ENCODE measurements at regions not wholly inside any gene's neighbourhood (a gene's known extent, or its start where the extent isn't known, plus 50 kb on each side); places are given as distances from the start of the nearest gene placed in this dataset.

DNA sequence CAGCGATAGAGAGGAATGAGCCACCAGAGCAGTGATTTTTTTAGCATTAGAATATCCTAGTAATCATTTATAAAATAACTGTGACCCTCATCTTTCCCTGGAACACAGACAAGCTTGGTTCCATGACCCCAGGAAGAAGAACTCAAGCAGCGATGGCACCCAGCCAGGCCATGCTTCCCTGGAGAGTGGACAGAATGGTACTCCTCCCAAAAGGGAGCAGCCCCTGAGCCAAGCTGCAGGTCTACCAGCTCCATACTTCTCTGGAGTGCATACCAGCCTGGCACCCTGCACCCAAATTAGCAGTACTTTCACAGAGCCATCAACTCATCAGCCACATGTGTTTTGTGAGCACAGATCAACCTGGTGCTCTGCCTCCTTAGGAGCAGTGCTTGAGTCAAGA is 310.9 kb upstream of the PCDH10 start:
- Mint-ChIP-seq H3K27me3 (no peaks in the 10 kb centered on the region), H3K4me3 (no peak overlapping the region), H3K4me1 (no peaks in the 10 kb centered on the region), H3K36me3 (no peaks in the 10 kb centered on the region), H3K9me3 (peaks cover 12 to 13% of the 10 kb centered on the region in 2 donors), H3K27ac (no peak overlapping the region)
- ATAC-seq (replicated peaks): no peak
- DNase-seq: no peak

GRCh38 chr4:132839070-132839469 is 310.0 kb upstream of the PCDH10 start:
- DNase-seq (no peak), ATAC-seq (replicated peaks) (no peak)
- Mint-ChIP-seq H3K27me3 (no peaks in the 10 kb centered on the region), H3K4me1 (no peaks in the 10 kb centered on the region), H3K4me3 (no peak overlapping the region), H3K27ac (no peak overlapping the region), H3K36me3 (no peaks in the 10 kb centered on the region), H3K9me3 (peaks cover 12 to 13% of the 10 kb centered on the region in 2 donors)

DNA sequence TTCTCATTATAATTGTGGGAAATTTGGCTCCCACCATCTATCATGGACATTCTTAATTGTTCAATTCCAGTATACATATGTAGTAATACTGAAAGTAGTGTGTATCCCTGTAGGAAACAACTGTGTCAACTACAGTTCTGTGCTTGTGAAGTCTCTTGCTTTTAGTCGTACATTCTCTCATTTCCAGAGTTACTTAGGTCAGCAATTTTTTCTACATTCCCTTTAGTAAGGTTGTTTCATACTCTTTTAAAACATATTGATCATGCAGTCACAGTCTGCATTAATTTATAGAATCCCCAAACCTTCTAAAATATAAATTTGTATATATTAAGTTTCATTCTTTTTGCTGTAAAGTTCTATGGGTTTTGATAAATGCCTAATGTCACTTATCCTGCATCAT is 289.2 kb upstream of the PCDH10 start:
- Mint-ChIP-seq H3K27me3 (no peaks in the 10 kb centered on the region), H3K4me1 (no peaks in the 10 kb centered on the region), H3K4me3 (no peak overlapping the region), H3K27ac (no peak overlapping the region), H3K36me3 (no peaks in the 10 kb centered on the region), H3K9me3 (peaks cover 0 to 3% of the 10 kb centered on the region in 2 donors)
- no peak for ATAC-seq (replicated peaks)
- no peak for DNase-seq

DNA sequence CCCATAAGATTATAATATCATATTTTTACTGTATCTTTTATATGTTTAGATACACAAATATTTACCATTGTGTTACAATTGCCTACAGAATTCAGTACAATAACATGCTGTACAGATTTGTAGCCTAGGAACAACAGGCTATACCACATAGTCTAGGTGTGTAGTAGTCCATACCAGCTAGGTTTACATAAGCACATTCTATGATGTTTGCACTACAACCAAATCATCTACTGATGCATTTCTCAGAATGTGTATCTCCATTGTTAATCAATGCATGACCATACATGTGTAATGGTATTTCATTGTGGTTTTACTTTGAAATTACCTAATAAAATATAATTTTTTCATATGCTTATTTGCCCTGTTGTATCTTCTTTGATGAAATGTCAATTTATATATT is 288.1 kb upstream of the PCDH10 start:
- no peak for DNase-seq
- peaks cover 0 to 3% of the 10 kb centered on the region in 2 donors for H3K9me3 Mint-ChIP-seq
- no peak overlapping the region for H3K4me3 Mint-ChIP-seq
- no peaks in the 10 kb centered on the region for H3K4me1 Mint-ChIP-seq
- no peaks in the 10 kb centered on the region for H3K36me3 Mint-ChIP-seq
- no peaks in the 10 kb centered on the region for H3K27me3 Mint-ChIP-seq
- H3K27ac Mint-ChIP-seq: no peak overlapping the region
- ATAC-seq (replicated peaks): no peak

DNA sequence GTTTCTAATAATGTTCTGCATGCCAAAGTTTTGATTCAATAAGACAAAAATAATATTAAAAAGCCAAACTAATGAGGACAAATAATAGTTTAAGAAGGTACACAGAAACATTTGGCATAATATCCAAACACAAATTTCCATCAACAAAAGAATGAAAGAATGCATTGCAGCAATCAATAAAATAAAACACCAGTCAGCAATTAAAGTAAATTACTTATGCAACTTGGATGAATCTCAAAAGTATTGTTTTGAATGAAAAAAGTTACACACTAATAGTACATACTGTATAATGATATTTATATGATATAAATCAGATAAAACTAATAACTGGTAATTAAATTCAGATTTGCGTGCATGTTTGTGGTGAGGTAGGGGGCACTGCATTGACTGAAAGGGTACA is 285.5 kb upstream of the PCDH10 start:
- Mint-ChIP-seq H3K9me3 (peaks cover 0 to 3% of the 10 kb centered on the region in 2 donors), H3K4me1 (no peaks in the 10 kb centered on the region), H3K36me3 (no peaks in the 10 kb centered on the region), H3K27ac (no peak overlapping the region), H3K27me3 (no peaks in the 10 kb centered on the region), H3K4me3 (no peak overlapping the region)
- no peak for DNase-seq
- no peak for ATAC-seq (replicated peaks)

- Mint-ChIP-seq H3K27ac (no peak overlapping the region), H3K9me3 (peaks cover 0 to 3% of the 10 kb centered on the region in 2 donors), H3K4me1 (no peaks in the 10 kb centered on the region), H3K36me3 (no peaks in the 10 kb centered on the region), H3K27me3 (no peaks in the 10 kb centered on the region), H3K4me3 (no peak overlapping the region)
- DNase-seq: no peak
- no peak for ATAC-seq (replicated peaks)
Observed at GRCh38 chr4:132865458-132865857, 283.6 kb upstream of the PCDH10 start.

GRCh38 chr4:132865922-132866321 is 283.2 kb upstream of the PCDH10 start:
- Mint-ChIP-seq H3K4me1 (no peaks in the 10 kb centered on the region), H3K4me3 (no peak overlapping the region)
- DNase-seq: no peak

DNA sequence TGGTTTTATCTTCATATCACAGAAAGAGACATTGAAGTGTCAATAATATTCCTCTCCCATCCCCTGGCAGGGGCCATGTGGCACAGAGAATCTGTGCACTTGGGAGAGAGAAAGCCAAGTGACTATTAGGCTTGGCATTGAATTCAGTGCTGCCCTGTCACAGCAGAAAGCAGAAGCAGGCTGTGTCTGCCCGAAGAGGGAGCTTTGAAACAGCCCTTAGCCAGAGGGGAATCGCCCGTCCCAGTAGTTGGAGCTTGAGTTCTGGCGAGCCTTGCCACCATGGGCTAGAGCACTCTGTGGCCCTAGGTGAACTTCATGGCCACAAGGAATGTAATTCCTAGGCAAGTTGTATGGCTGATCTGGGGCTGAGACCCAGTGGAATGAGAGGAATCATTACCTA is 282.5 kb upstream of the PCDH10 start:
- ATAC-seq (replicated peaks): no peak
- Mint-ChIP-seq H3K4me3 (no peak overlapping the region), H3K36me3 (no peaks in the 10 kb centered on the region), H3K4me1 (no peaks in the 10 kb centered on the region), H3K27ac (no peak overlapping the region), H3K9me3 (peaks cover 3 to 5% of the 10 kb centered on the region in 2 donors), H3K27me3 (no peaks in the 10 kb centered on the region)
- no peak for DNase-seq

More at GRCh38 chr4:132865922-132866321, 283.2 kb upstream of the PCDH10 start:
- Mint-ChIP-seq H3K9me3 (peaks cover 0 to 3% of the 10 kb centered on the region in 2 donors), H3K27me3 (no peaks in the 10 kb centered on the region), H3K36me3 (no peaks in the 10 kb centered on the region), H3K27ac (no peak overlapping the region)
- no peak for ATAC-seq (replicated peaks)

DNA sequence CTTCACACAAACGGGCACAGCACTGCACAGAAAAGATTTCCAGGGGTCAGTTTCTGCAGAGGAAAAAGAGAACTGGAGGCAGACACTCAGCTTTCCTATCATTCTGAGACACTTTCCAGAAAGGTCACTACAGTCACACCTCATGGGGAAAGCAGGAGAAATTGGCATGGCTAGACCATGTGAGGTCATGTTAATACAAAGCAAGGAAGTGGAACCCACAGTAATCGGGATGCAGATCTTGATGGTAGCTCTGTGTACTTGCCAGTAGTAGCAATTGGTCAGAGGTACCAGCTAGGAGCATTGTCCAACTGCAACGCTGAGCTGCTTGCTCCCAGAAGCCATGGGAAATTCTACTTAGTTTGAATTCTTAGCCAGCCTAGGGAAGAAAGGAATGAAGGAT is 255.3 kb upstream of the PCDH10 start:
- Mint-ChIP-seq H3K27me3 (no peaks in the 10 kb centered on the region), H3K9me3 (peaks cover 0 to 7% of the 10 kb centered on the region in 2 donors)
- ATAC-seq (replicated peaks): no peak

GRCh38 chr4:132901224-132901623 is 247.9 kb upstream of the PCDH10 start:
- H3K4me3 Mint-ChIP-seq: no peak overlapping the region
- no peak for ATAC-seq (replicated peaks)
- DNase-seq: no peak
- no peaks in the 10 kb centered on the region for H3K36me3 Mint-ChIP-seq
- no peaks in the 10 kb centered on the region for H3K4me1 Mint-ChIP-seq
- H3K9me3 Mint-ChIP-seq: peaks cover under 1 to 5% of the 10 kb centered on the region in 2 donors
- H3K27ac Mint-ChIP-seq: no peak overlapping the region
- no peaks in the 10 kb centered on the region for H3K27me3 Mint-ChIP-seq

More for the DNA sequence above, 255.3 kb upstream of the PCDH10 start:
- H3K4me3 Mint-ChIP-seq: no peak overlapping the region
- H3K4me1 Mint-ChIP-seq: no peaks in the 10 kb centered on the region
- DNase-seq: no peak
- no peaks in the 10 kb centered on the region for H3K36me3 Mint-ChIP-seq
- no peak overlapping the region for H3K27ac Mint-ChIP-seq

- no peaks in the 10 kb centered on the region for H3K4me1 Mint-ChIP-seq
- H3K4me3 Mint-ChIP-seq: no peak overlapping the region
- no peak for DNase-seq
- no peaks in the 10 kb centered on the region for H3K27me3 Mint-ChIP-seq
- no peak for ATAC-seq (replicated peaks)
- H3K27ac Mint-ChIP-seq: no peak overlapping the region
- peaks cover 4% of the 10 kb centered on the region in 2 donors for H3K9me3 Mint-ChIP-seq
- no peaks in the 10 kb centered on the region for H3K36me3 Mint-ChIP-seq
Observed at GRCh38 chr4:132910229-132910748, 238.8 kb upstream of the PCDH10 start.

DNA sequence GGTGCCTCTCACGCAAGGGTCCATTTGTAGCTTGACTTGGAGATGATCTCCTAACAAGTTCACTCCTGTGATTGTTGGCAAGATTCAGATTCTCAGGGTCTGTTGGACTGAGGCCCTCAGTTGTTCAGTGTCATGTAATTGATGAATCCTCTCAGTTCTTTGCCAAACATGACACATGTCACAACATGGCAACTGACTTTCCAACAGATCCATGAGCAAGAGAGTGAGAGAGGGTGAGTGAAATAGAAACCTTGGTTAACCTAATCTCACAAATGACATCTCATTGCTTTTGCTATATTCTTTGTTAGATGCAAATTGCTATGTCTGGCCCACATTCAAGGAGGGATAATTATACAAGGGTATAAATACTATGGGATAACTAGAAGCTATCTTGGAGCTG is 231.0 kb upstream of the PCDH10 start:
- Mint-ChIP-seq H3K4me3 (no peak overlapping the region), H3K36me3 (no peaks in the 10 kb centered on the region), H3K4me1 (no peaks in the 10 kb centered on the region)

DNA sequence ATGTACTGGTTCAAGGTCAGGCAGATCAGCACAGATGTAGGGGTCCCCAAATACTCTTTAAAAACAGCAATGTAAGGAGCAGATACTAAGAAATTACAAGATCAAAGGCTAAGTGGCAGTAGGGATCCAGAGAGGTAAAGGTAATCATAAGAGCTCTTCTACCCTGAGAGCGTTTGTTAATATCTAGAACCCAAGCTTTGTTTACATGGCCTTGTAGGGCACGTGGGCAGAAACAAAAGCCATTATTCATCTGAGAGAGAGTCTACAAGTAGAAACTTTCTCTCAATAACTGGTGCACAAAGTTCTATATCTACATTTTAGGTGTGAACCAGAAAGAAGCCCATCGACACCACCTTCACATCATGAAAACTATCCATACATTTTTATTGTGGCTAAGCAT is 225.6 kb upstream of the PCDH10 start:
- H3K9me3 Mint-ChIP-seq: peaks cover 0 to 2% of the 10 kb centered on the region in 2 donors

More for the DNA sequence above, 231.0 kb upstream of the PCDH10 start:
- ATAC-seq (replicated peaks): no peak
- Mint-ChIP-seq H3K27me3 (no peaks in the 10 kb centered on the region), H3K9me3 (no peaks in the 10 kb centered on the region), H3K27ac (no peak overlapping the region)
- DNase-seq: no peak

GRCh38 chr4:132934911-132935310 is 214.2 kb upstream of the PCDH10 start:
- no peak for ATAC-seq (replicated peaks)
- Mint-ChIP-seq H3K27ac (no peak overlapping the region), H3K9me3 (peaks cover 5 to 6% of the 10 kb centered on the region in 2 donors), H3K4me3 (no peak overlapping the region), H3K36me3 (no peaks in the 10 kb centered on the region), H3K4me1 (no peaks in the 10 kb centered on the region), H3K27me3 (no peaks in the 10 kb centered on the region)
- no peak for DNase-seq

More for the DNA sequence above, 225.6 kb upstream of the PCDH10 start:
- no peaks in the 10 kb centered on the region for H3K36me3 Mint-ChIP-seq
- no peak overlapping the region for H3K27ac Mint-ChIP-seq
- no peak for ATAC-seq (replicated peaks)
- no peaks in the 10 kb centered on the region for H3K27me3 Mint-ChIP-seq
- no peak overlapping the region for H3K4me3 Mint-ChIP-seq
- H3K4me1 Mint-ChIP-seq: no peaks in the 10 kb centered on the region
- no peak for DNase-seq

DNA sequence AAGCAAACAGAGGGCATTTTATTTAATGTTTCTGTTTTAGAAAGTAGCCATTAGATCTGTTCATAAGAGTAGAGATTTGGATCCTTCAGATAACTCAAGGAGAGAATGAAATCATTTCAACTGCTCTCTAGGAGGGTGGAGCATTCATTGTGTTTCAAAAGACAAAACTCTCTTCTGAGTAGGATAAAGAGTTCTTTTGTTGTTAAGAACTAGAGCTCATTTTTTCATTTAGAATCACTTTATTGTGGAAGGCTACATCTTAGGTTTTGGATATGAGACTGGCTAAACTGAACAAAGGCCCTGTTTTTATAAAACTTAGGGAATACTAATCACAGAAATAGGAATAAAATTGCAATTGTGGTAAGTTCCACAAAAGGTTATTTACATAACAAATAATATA is 193.9 kb upstream of the PCDH10 start:
- ATAC-seq (replicated peaks): no peak
- Mint-ChIP-seq H3K4me3 (no peak overlapping the region), H3K27me3 (no peaks in the 10 kb centered on the region), H3K27ac (no peak overlapping the region), H3K9me3 (peaks cover 4 to 9% of the 10 kb centered on the region in 2 donors), H3K36me3 (no peaks in the 10 kb centered on the region), H3K4me1 (no peaks in the 10 kb centered on the region)
- no peak for DNase-seq

- H3K27ac Mint-ChIP-seq: no peak overlapping the region
- H3K36me3 Mint-ChIP-seq: no peaks in the 10 kb centered on the region
- no peaks in the 10 kb centered on the region for H3K4me1 Mint-ChIP-seq
- ATAC-seq (replicated peaks): no peak
- H3K4me3 Mint-ChIP-seq: no peak overlapping the region
- H3K27me3 Mint-ChIP-seq: no peaks in the 10 kb centered on the region
- DNase-seq: no peak
- H3K9me3 Mint-ChIP-seq: peaks cover 0 to 2% of the 10 kb centered on the region in 2 donors
Observed at GRCh38 chr4:132956962-132957361, 192.1 kb upstream of the PCDH10 start.

All from stimulated activated naive B cell treated with anti-CD40 and anti-IgM and Interleukin-4, amounts not matched to agents 10 μg/mL and 1 μg/mL and 100 μg/mL, for 72 hours (primary cell).